ENCODE measurements at regions not wholly inside any gene's neighbourhood (a gene's known extent, or its start where the extent isn't known, plus 50 kb on each side); places are given as distances from the start of the nearest gene placed in this dataset.

- TF ChIP-seq FOS (IDR thresholded peaks at IDR 0.05; ENCODE audit: borderline replicate concordance, insufficient read depth, low read length) (no peak), EZH2 (IDR thresholded peaks at IDR 0.05; ENCODE audit: borderline replicate concordance, low read depth, low read length, severe bottlenecking) (no peak), JUN (IDR thresholded peaks at IDR 0.05; ENCODE audit: borderline replicate concordance, insufficient read depth, insufficient read length, low read depth) (no peak), CTCF (IDR thresholded peaks at IDR 0.05; ENCODE audit: extremely low read depth in 1 of 2, insufficient read depth in 1 of 2, low read depth in 1 of 2, low read length in 2 of 2) (no peak), GATA2 (IDR thresholded peaks at IDR 0.05; ENCODE audit: insufficient read depth, insufficient read length, low read depth, low read length) (no peak), POLR2A (IDR thresholded peaks at IDR 0.05; ENCODE audit: low read depth, low read length) (no peak), MAX (IDR thresholded peaks at IDR 0.05; ENCODE audit: insufficient read depth, insufficient read length) (no peak), POLR2AphosphoS5 (IDR thresholded peaks at IDR 0.05; ENCODE audit: insufficient read depth, low read depth, low read length) (no peak), MYC (IDR thresholded peaks at IDR 0.05; ENCODE audit: low read depth, low read length) (no peak)
- DNase-seq (ENCODE audit: low read depth, low spot score) (no peak), FAIRE-seq (no peak)
- H3K4me1 ChIP-seq (ENCODE audit: control insufficient read depth, extremely low read depth, insufficient read depth, low read length): peaks cover 5% of the 10 kb centered on the region
- no peaks in the 10 kb centered on the region for H3K79me2 ChIP-seq (ENCODE audit: control insufficient read depth, insufficient read depth, low read length)
- no peaks in the 10 kb centered on the region for H3K36me3 ChIP-seq (ENCODE audit: control insufficient read depth in 2 of 2, extremely low read depth in 1 of 2, insufficient read depth in 2 of 2, low read length in 2 of 2)
- H3K27me3 ChIP-seq (ENCODE audit: control insufficient read depth in 2 of 2, insufficient read depth in 2 of 2, low read length in 2 of 2): no peaks in the 10 kb centered on the region
- H3K9me3 ChIP-seq (replicated peaks; ENCODE audit: control insufficient read depth, insufficient read depth, low read length): no peaks in the 10 kb centered on the region
- no peak overlapping the region for H3K9ac ChIP-seq (replicated peaks; ENCODE audit: extremely low read depth, insufficient read depth, low read length)
- no peak overlapping the region for H3K4me2 ChIP-seq (ENCODE audit: insufficient read depth, low read length)
- ChIA-PET CTCF (no interaction called here), POLR2A (no interaction called here)
- H3K9me1 ChIP-seq (replicated peaks; ENCODE audit: control insufficient read depth, extremely low read depth, insufficient read depth, low read length): no peaks in the 10 kb centered on the region
- no TSS peak for BruUV-seq (replicated peaks)
- no peaks in the 10 kb centered on the region for H4K20me1 ChIP-seq (replicated peaks; ENCODE audit: control insufficient read depth, extremely low read depth, insufficient read depth, low read length)
- H3K27ac ChIP-seq (ENCODE audit: insufficient read depth, low read depth, low read length): no peak overlapping the region
- H2AFZ ChIP-seq (ENCODE audit: low read depth, low read length): no peak overlapping the region
- no peak overlapping the region for H3K4me3 ChIP-seq (replicated peaks in 1 of 3; ENCODE audit: insufficient read depth in 1 of 3, low read depth in 1 of 3, low read length in 3 of 3)
- intact Hi-C loops (cut with micrococcal nuclease) (loop anchor here (5.0 to 10.0 kb wide), 2 partner anchors 248 to 514 kb away; no protein-coding TSS in a partner anchor), dilution Hi-C loops (cut with MboI; ENCODE audit: extremely low pct_ligation_motif_present, low sequenced_read_pairs) (no loop called here)
Measured at GRCh38 chr1:232379063-232379434, 250.9 kb downstream of the SIPA1L2 start.

All from endothelial cell of umbilical vein (primary cell).